ENCODE measurements at regions not wholly inside any gene's neighbourhood (a gene's known extent, or its start where the extent isn't known, plus 50 kb on each side); places are given as distances from the start of the nearest gene placed in this dataset.

- Mint-ChIP-seq H3K4me1 (no peaks in the 10 kb centered on the region), H3K27ac (no peak overlapping the region), H3K27me3 (ENCODE audit: insufficient read depth) (no peaks in the 10 kb centered on the region), H3K9me3 (no peaks in the 10 kb centered on the region), H3K36me3 (ENCODE audit: low read depth) (no peaks in the 10 kb centered on the region), H3K4me3 (no peak overlapping the region)
- Histone ChIP-seq H3K4me3 (ENCODE audit: low read length) (no peak overlapping the region), H3K9me3 (ENCODE audit: control insufficient read depth, low read length) (no peaks in the 10 kb centered on the region), H3K36me3 (ENCODE audit: control insufficient read depth, insufficient read depth, low read length) (no peaks in the 10 kb centered on the region), H3K27me3 (ENCODE audit: control insufficient read depth, insufficient read depth, low read length, poor library complexity, severe bottlenecking) (no peaks in the 10 kb centered on the region), H3K9ac (ENCODE audit: extremely low read depth, low read length, poor library complexity, severe bottlenecking) (no peak overlapping the region), H3K4me1 (ENCODE audit: control insufficient read depth, insufficient read depth, low read length) (no peaks in the 10 kb centered on the region), H3K27ac (ENCODE audit: low read depth, low read length) (no peak overlapping the region)
- DNase-seq: no peak
- TF ChIP-seq, protein P1, sequence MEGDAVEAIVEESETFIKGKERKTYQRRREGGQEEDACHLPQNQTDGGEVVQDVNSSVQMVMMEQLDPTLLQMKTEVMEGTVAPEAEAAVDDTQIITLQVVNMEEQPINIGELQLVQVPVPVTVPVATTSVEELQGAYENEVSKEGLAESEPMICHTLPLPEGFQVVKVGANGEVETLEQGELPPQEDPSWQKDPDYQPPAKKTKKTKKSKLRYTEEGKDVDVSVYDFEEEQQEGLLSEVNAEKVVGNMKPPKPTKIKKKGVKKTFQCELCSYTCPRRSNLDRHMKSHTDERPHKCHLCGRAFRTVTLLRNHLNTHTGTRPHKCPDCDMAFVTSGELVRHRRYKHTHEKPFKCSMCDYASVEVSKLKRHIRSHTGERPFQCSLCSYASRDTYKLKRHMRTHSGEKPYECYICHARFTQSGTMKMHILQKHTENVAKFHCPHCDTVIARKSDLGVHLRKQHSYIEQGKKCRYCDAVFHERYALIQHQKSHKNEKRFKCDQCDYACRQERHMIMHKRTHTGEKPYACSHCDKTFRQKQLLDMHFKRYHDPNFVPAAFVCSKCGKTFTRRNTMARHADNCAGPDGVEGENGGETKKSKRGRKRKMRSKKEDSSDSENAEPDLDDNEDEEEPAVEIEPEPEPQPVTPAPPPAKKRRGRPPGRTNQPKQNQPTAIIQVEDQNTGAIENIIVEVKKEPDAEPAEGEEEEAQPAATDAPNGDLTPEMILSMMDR (conservative IDR thresholded peaks at IDR 0.05): no peak
- WGBS, 2 experiments (ENCODE audit: insufficient coverage in 1 of 2, insufficient read length in 1 of 2): 84 to 88% methylated on average over 3 to 4 of the region's 4 CpGs
Observed at GRCh38 chr10:24080207-24080606, 128.7 kb upstream of the KIAA1217 start.

GRCh38 chr10:24086296-24087086 lies 122.4 kb upstream of the KIAA1217 start:
- peaks cover 1% of the 10 kb centered on the region for H3K9me3 Mint-ChIP-seq
- Histone ChIP-seq H3K36me3 (ENCODE audit: control insufficient read depth, insufficient read depth, low read length) (no peaks in the 10 kb centered on the region), H3K9me3 (ENCODE audit: control insufficient read depth, low read length) (no peaks in the 10 kb centered on the region), H3K27ac (ENCODE audit: low read depth, low read length) (no peak overlapping the region), H3K4me3 (ENCODE audit: low read length) (no peak overlapping the region), H3K9ac (ENCODE audit: extremely low read depth, low read length, poor library complexity, severe bottlenecking) (no peak overlapping the region), H3K27me3 (ENCODE audit: control insufficient read depth, insufficient read depth, low read length, poor library complexity, severe bottlenecking) (no peaks in the 10 kb centered on the region), H3K4me1 (ENCODE audit: control insufficient read depth, insufficient read depth, low read length) (no peaks in the 10 kb centered on the region)
- TF ChIP-seq, protein P1 (conservative IDR thresholded peaks at IDR 0.05): no peak
- H3K4me3 Mint-ChIP-seq: no peak overlapping the region
- WGBS, 2 experiments (ENCODE audit: insufficient coverage in 1 of 2, insufficient read length in 1 of 2): 84% methylated on average over 3 of the region's 3 CpGs; no CpG with 5 or more reads in 1 of the 2 experiments
- no peak for DNase-seq
- no peaks in the 10 kb centered on the region for H3K4me1 Mint-ChIP-seq
- H3K27ac Mint-ChIP-seq: no peak overlapping the region
- no peaks in the 10 kb centered on the region for H3K36me3 Mint-ChIP-seq (ENCODE audit: low read depth)
- no peaks in the 10 kb centered on the region for H3K27me3 Mint-ChIP-seq (ENCODE audit: insufficient read depth)

- Mint-ChIP-seq H3K27me3 (ENCODE audit: insufficient read depth) (no peaks in the 10 kb centered on the region), H3K27ac (no peak overlapping the region), H3K4me1 (no peaks in the 10 kb centered on the region), H3K4me3 (no peak overlapping the region), H3K9me3 (peaks cover 20% of the 10 kb centered on the region), H3K36me3 (ENCODE audit: low read depth) (peaks cover 5% of the 10 kb centered on the region)
- no peak for DNase-seq
- Histone ChIP-seq H3K27me3 (ENCODE audit: control insufficient read depth, insufficient read depth, low read length, poor library complexity, severe bottlenecking) (no peaks in the 10 kb centered on the region), H3K9me3 (ENCODE audit: control insufficient read depth, low read length) (peaks cover 7% of the 10 kb centered on the region), H3K27ac (ENCODE audit: low read depth, low read length) (no peak overlapping the region), H3K36me3 (ENCODE audit: control insufficient read depth, insufficient read depth, low read length) (no peaks in the 10 kb centered on the region), H3K4me3 (ENCODE audit: low read length) (no peak overlapping the region), H3K9ac (ENCODE audit: extremely low read depth, low read length, poor library complexity, severe bottlenecking) (no peak overlapping the region), H3K4me1 (ENCODE audit: control insufficient read depth, insufficient read depth, low read length) (no peaks in the 10 kb centered on the region)
- WGBS, 2 experiments (ENCODE audit: insufficient coverage in 1 of 2, insufficient read length in 1 of 2): 81% methylated on average over 2 of the region's 2 CpGs; no CpG with 5 or more reads in 1 of the 2 experiments
- TF ChIP-seq, protein P1 (conservative IDR thresholded peaks at IDR 0.05): no peak
Observed at GRCh38 chr10:24091256-24091655, 117.7 kb upstream of the KIAA1217 start.

Data from endodermal cell (in vitro differentiated cells).